Gastrocnemius medialis (tissue), 4 donors: ENCODE measurements at regions not wholly inside any gene's neighbourhood (a gene's known extent, or its start where the extent isn't known, plus 50 kb on each side); places are given as distances from the start of the nearest gene placed in this dataset.

Source experiments
- ATAC-seq, 2 donors: fragments of 150-250 bp; one replicate each; pipeline ENCODE4 v1.9.1; 2016
- DNase-seq, 2 donors: peaks; one replicate each; pipeline ENCODE4 v3.0.0-alpha.2; 2019
- H3K27ac ChIP-seq, 4 donors: fragments of 200-600 bp; sonication (generic); 1 replicate in 1 of 4; 2 replicates in 3 of 4; pipeline ENCODE4 v1.5.1; 2016 to 2018; ENCODE audit warnings: mild to moderate bottlenecking in 2 of 4, moderate library complexity in 1 of 4
- H3K27me3 ChIP-seq, 3 donors: fragments of 200-600 bp; sonication (generic) in 2 of 3; 1 replicate in 1 of 3; 2 replicates in 2 of 3; pipeline versions ENCODE4 v1.5.1 to v1.6.0; 2016 to 2019; ENCODE audit warnings: mild to moderate bottlenecking in 1 of 3, moderate library complexity in 1 of 3
- H3K36me3 ChIP-seq, 2 donors: fragments of 200-600 bp; sonication (generic) in 1 of 2; one replicate each; pipeline ENCODE4 v1.5.1; 2017 to 2018
- H3K4me1 ChIP-seq, 2 donors: fragments of 200-600 bp; sonication (generic) in 1 of 2; one replicate each; pipeline ENCODE4 v1.5.1; 2016 to 2017; ENCODE audit warnings: mild to moderate bottlenecking in 2 of 2
- H3K4me3 ChIP-seq, 4 donors: fragments of 200-600 bp; sonication (generic) in 3 of 4; 1 replicate in 1 of 4; 2 replicates in 3 of 4; pipeline ENCODE4 v1.5.1; 2016 to 2019; ENCODE audit warnings: mild to moderate bottlenecking in 2 of 4
- H3K9me3 ChIP-seq, 3 donors: fragments of 200-600 bp; sonication (generic) in 2 of 3; 1 replicate in 1 of 3; 2 replicates in 2 of 3; pipeline ENCODE4 v1.5.1; 2016 to 2019
- CTCF ChIP-seq, 5 experiments: fragments of 450-650 bp in 3 of 5; fragments of 200-600 bp in 2 of 5; sonication (generic) in 2 of 5; IDR thresholded peaks in 4 of 5; conservative IDR thresholded peaks in 1 of 5; 1 replicate in 4 of 5; 2 replicates in 1 of 5; pipeline ENCODE4 v1.5.1; 2016 to 2019; ENCODE audit warnings: antibody characterized with exemption in 5 of 5, mild to moderate bottlenecking in 3 of 5, moderate library complexity in 3 of 5
- POLR2A ChIP-seq, 2 donors: fragments of 450-650 bp; IDR thresholded peaks; one replicate each; pipeline ENCODE4 v1.6.1; 2017; ENCODE audit warnings: antibody characterized with exemption in 2 of 2, mild to moderate bottlenecking in 2 of 2, moderate library complexity in 2 of 2
- in situ Hi-C, 4 donors: fragments of 200-750 bp; cut with MboI; loops; one replicate each; pipeline versions ENCODE4 v1.15.0 to v1.8.0; 2017; ENCODE audit warnings: low sequenced_read_pairs in 4 of 4
- intact Hi-C: fragments of 100-400 bp; cut with DNase I; formaldehyde crosslinking; loops from one replicate; pipeline ENCODE4 v1.15.1; 2023; ENCODE audit warnings: low total_unique reads

GRCh38 chr21:25215698-25216384, 391.4 kb downstream of the MRPL39 start:
- ATAC-seq: no peak
- intact Hi-C loops: no loop called here

DNA sequence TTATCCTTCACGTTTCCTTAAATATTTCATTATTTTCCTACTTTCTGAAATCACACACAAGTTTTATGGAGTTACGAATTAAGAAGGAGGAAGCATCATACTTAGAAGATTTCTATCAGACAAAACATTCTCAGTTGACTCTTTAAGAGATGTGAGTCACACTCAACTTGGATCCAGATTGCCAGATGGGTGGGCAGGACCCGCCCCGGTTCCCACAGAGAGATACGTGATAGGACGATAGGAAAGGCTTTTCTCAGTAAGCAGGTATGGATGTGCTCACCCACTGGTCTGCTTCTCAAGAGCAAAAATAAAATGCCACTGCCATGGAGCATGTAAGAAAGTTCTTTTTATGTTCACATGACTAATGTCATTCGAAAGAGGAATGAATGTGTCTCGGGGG, 392.6 kb downstream of the MRPL39 start:
- ATAC-seq (no peak), DNase-seq (no peak)
- intact Hi-C loops (no loop called here), in situ Hi-C loops (no loop called here)
- TF ChIP-seq POLR2A (IDR thresholded peaks at IDR 0.05) (no peak), CTCF (IDR thresholded peaks at IDR 0.05 in 4 of 5, conservative IDR thresholded peaks at IDR 0.05 in 1 of 5) (no peak)
- no peaks in the 10 kb centered on the region for H3K27me3 ChIP-seq
- no peak overlapping the region for H3K4me3 ChIP-seq
- no peaks in the 10 kb centered on the region for H3K4me1 ChIP-seq
- no peaks in the 10 kb centered on the region for H3K36me3 ChIP-seq
- H3K9me3 ChIP-seq: no peaks in the 10 kb centered on the region
- H3K27ac ChIP-seq: no peak overlapping the region

More at GRCh38 chr21:25215698-25216384, 391.4 kb downstream of the MRPL39 start:
- Histone ChIP-seq H3K9me3 (no peaks in the 10 kb centered on the region), H3K27ac (no peak overlapping the region), H3K4me1 (no peaks in the 10 kb centered on the region), H3K36me3 (no peaks in the 10 kb centered on the region), H3K27me3 (no peaks in the 10 kb centered on the region), H3K4me3 (no peak overlapping the region)
- TF ChIP-seq POLR2A (IDR thresholded peaks at IDR 0.05): no peak
- TF ChIP-seq CTCF (IDR thresholded peaks at IDR 0.05 in 4 of 5, conservative IDR thresholded peaks at IDR 0.05 in 1 of 5): no peak
- in situ Hi-C loops: no loop called here
- DNase-seq: no peak

- in situ Hi-C loops (no loop called here), intact Hi-C loops (no loop called here)
- H3K4me3 ChIP-seq: no peak overlapping the region
Observed at GRCh38 chr21:25199944-25200343, 407.3 kb downstream of the MRPL39 start.

DNA sequence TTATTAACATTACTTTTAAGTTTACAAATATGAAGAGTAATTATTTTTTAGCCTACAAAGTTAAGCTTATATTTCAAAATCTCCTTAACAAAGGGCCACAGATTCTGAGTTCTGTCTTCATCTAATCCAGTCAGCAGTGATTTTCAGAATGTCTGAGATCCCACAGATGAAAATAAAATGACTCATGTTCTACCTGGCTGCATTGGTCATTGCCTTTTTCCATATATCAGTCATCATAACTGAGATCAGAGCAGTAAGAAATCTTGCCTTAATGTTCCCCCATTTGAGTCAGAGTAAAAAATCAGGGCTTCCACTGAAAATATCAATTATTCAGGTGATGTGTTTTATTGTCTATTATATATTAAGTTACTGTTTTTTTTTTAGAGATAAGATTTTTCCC, 416.1 kb downstream of the MRPL39 start:
- in situ Hi-C loops: no loop called here
- ATAC-seq: no peak
- Histone ChIP-seq H3K4me3 (no peak overlapping the region), H3K27ac (no peak overlapping the region), H3K4me1 (no peaks in the 10 kb centered on the region), H3K27me3 (no peaks in the 10 kb centered on the region), H3K9me3 (no peaks in the 10 kb centered on the region), H3K36me3 (no peaks in the 10 kb centered on the region)
- intact Hi-C loops: no loop called here
- TF ChIP-seq POLR2A (IDR thresholded peaks at IDR 0.05) (no peak), CTCF (IDR thresholded peaks at IDR 0.05 in 4 of 5, conservative IDR thresholded peaks at IDR 0.05 in 1 of 5) (no peak)
- DNase-seq: no peak

More at GRCh38 chr21:25199944-25200343, 407.3 kb downstream of the MRPL39 start:
- no peaks in the 10 kb centered on the region for H3K27me3 ChIP-seq
- no peak for TF ChIP-seq CTCF (IDR thresholded peaks at IDR 0.05 in 4 of 5, conservative IDR thresholded peaks at IDR 0.05 in 1 of 5)
- TF ChIP-seq POLR2A (IDR thresholded peaks at IDR 0.05): no peak
- DNase-seq: no peak
- no peaks in the 10 kb centered on the region for H3K36me3 ChIP-seq
- no peak for ATAC-seq
- H3K9me3 ChIP-seq: no peaks in the 10 kb centered on the region
- no peaks in the 10 kb centered on the region for H3K4me1 ChIP-seq
- no peak overlapping the region for H3K27ac ChIP-seq

GRCh38 chr21:25189497-25189896, 417.8 kb downstream of the MRPL39 start:
- DNase-seq (no peak), ATAC-seq (no peak)
- TF ChIP-seq CTCF (IDR thresholded peaks at IDR 0.05 in 4 of 5, conservative IDR thresholded peaks at IDR 0.05 in 1 of 5) (no peak), POLR2A (IDR thresholded peaks at IDR 0.05) (no peak)
- no peaks in the 10 kb centered on the region for H3K9me3 ChIP-seq
- in situ Hi-C loops: no loop called here
- H3K27ac ChIP-seq: no peak overlapping the region
- no peaks in the 10 kb centered on the region for H3K4me1 ChIP-seq
- H3K36me3 ChIP-seq: no peaks in the 10 kb centered on the region
- intact Hi-C loops: no loop called here
- no peaks in the 10 kb centered on the region for H3K27me3 ChIP-seq
- no peak overlapping the region for H3K4me3 ChIP-seq
